Spleen (tissue), 11 donors: ENCODE measurements at regions not wholly inside any gene's neighbourhood (a gene's known extent, or its start where the extent isn't known, plus 50 kb on each side); places are given as distances from the start of the nearest gene placed in this dataset.
"Not testable (repeated sequence)": the region's sequence is repeated elsewhere in the genome, so short reads cannot be mapped to it uniquely, and the experiment has no call there.

Source experiments
- DNase-seq: peaks from one replicate; pipeline ENCODE4 v3.0.0-alpha.2; 2020
- H3K27ac ChIP-seq, 8 donors: fragments of 200-600 bp; sonication (generic) in 7 of 8; 1 replicate in 4 of 8; 2 replicates in 4 of 8; pipeline versions ENCODE4 v1.5.0 to v1.8.0; 2016 to 2021; ENCODE audit warnings: inconsistent platforms in 4 of 8, mild to moderate bottlenecking in 4 of 8, moderate library complexity in 1 of 8
- H3K27me3 ChIP-seq, 7 donors: fragments of 200-600 bp; sonication (generic) in 6 of 7; replicated peaks in 1 of 7; 1 replicate in 4 of 7; 2 replicates in 3 of 7; pipeline versions ENCODE4 v1.5.0 to v1.8.0; 2016 to 2021; ENCODE audit warnings: inconsistent platforms in 3 of 7, mild to moderate bottlenecking in 1 of 7
- H3K36me3 ChIP-seq, 6 donors: fragments of 200-600 bp; sonication (generic) in 5 of 6; 1 replicate in 4 of 6; 2 replicates in 2 of 6; pipeline versions ENCODE4 v1.5.0 to v1.8.0; 2016 to 2021; ENCODE audit warnings: inconsistent platforms in 2 of 6
- H3K4me1 ChIP-seq, 6 donors: fragments of 200-600 bp; sonication (generic) in 5 of 6; 1 replicate in 3 of 6; 2 replicates in 3 of 6; pipeline versions ENCODE4 v1.5.0 to v1.8.0; 2016 to 2021; ENCODE audit warnings: inconsistent platforms in 3 of 6
- H3K4me3 ChIP-seq, 8 donors: fragments of 200-600 bp; sonication (generic) in 7 of 8; 1 replicate in 4 of 8; 2 replicates in 4 of 8; pipeline versions ENCODE4 v1.5.0 to v1.8.0; 2016 to 2021; ENCODE audit warnings: inconsistent platforms in 4 of 8, mild to moderate bottlenecking in 4 of 8, moderate library complexity in 2 of 8
- H3K9me3 ChIP-seq, 8 donors: fragments of 200-600 bp; sonication (generic) in 7 of 8; 1 replicate in 4 of 8; 2 replicates in 4 of 8; pipeline versions ENCODE4 v1.5.0 to v1.8.0; 2016 to 2021; ENCODE audit warnings: inconsistent platforms in 4 of 8
- CTCF ChIP-seq, 11 experiments: fragments of 200-600 bp in 7 of 11; fragments of 450-650 bp in 4 of 11; sonication (generic) in 4 of 11; IDR thresholded peaks in 8 of 11; conservative IDR thresholded peaks in 3 of 11; 1 replicate in 7 of 11; 2 replicates in 4 of 11; pipeline versions ENCODE4 v1.4.0 to v1.8.0; 2016 to 2021; ENCODE audit warnings: antibody characterized with exemption in 11 of 11, inconsistent platforms in 4 of 11, mild to moderate bottlenecking in 1 of 11
- POLR2A ChIP-seq, 3 donors: fragments of 450-650 bp; IDR thresholded peaks; one replicate each; pipeline ENCODE4 v1.5.1; 2017; ENCODE audit warnings: antibody characterized with exemption in 3 of 3, mild to moderate bottlenecking in 1 of 3
- POLR2AphosphoS5 ChIP-seq, 3 donors: sonication (generic); formaldehyde crosslinking; IDR thresholded peaks; one replicate each; pipeline ENCODE4 v1.5.1; 2017; ENCODE audit warnings: antibody characterized with exemption in 3 of 3
- WGBS, 5 donors: extraction: QIAGEN DNeasy Blood & Tissue Kit in 3 of 5; methylation state at CpG; one replicate each; pipeline versions ENCODE4 v1.1.5 to v1.1.7; 2013 to 2018; 5-methylcytosine and 5-hydroxymethylcytosine counted together
- intact Hi-C: fragments of 100-400 bp; cut with DNase I; formaldehyde crosslinking; loops from one replicate; pipeline ENCODE4 v1.15.0; 2023; ENCODE audit warnings: low total_unique reads
- donor health status: healthy with polysubstance abuse.
- donor health status: DM: no; HTN: no; CAD: no; lungs with moderate emphysema.
- donor health status: DM: no; HTN: no; CAD: no.
- donor health status: Bipolar disorder and iron deficiency.
- donor health status: healthy.
- donor health status: DM: no; HTN: no; CAD: no.
- donor health status: DM: yes; HTN: yes; CAD: no.

- intact Hi-C loops: no loop called here
- Histone ChIP-seq H3K4me1 (no peaks in the 10 kb centered on the region), H3K27ac (no peak overlapping the region), H3K9me3 (peaks cover 0 to 51% (median 25%) of the 10 kb centered on the region in 8 donors), H3K4me3 (no peak overlapping the region), H3K36me3 (no peaks in the 10 kb centered on the region), H3K27me3 (no peaks in the 10 kb centered on the region)
- 92 to 96% (median 94%) methylated on average over 8 to 19 of the region's 19 CpGs for WGBS, 5 donors
- TF ChIP-seq POLR2A (IDR thresholded peaks at IDR 0.05): no peak
- no peak for TF ChIP-seq POLR2AphosphoS5 (IDR thresholded peaks at IDR 0.05)
- no peak for TF ChIP-seq CTCF (IDR thresholded peaks at IDR 0.05 in 8 of 11, conservative IDR thresholded peaks at IDR 0.05 in 3 of 11)
- peak; percentile 68 for DNase-seq
Measured at GRCh38 chr13:63737418-63737817, 2321.8 kb upstream of the PCDH20 start.

GRCh38 chr13:63731896-63732295, 2316.2 kb upstream of the PCDH20 start:
- H3K27ac ChIP-seq: no peak overlapping the region
- 58 to 84% (median 68%) methylated on average over 3 of the region's 3 CpGs for WGBS, 5 donors
- H3K4me3 ChIP-seq: no peak overlapping the region
- no peaks in the 10 kb centered on the region for H3K9me3 ChIP-seq
- no peak for TF ChIP-seq POLR2A (IDR thresholded peaks at IDR 0.05)
- no peaks in the 10 kb centered on the region for H3K4me1 ChIP-seq
- no peaks in the 10 kb centered on the region for H3K27me3 ChIP-seq
- intact Hi-C loops: no loop called here
- no peak for DNase-seq
- H3K36me3 ChIP-seq: no peaks in the 10 kb centered on the region

GRCh38 chr13:63712159-63712558, 2296.5 kb upstream of the PCDH20 start:
- WGBS, 5 donors: 50 to 100% (median 82%) methylated on average over 2 of the region's 2 CpGs
- DNase-seq, H3K27me3 ChIP-seq, H3K9me3 ChIP-seq, H3K4me1 ChIP-seq, H3K27ac ChIP-seq, H3K4me3 ChIP-seq, H3K36me3 ChIP-seq, intact Hi-C loops: not testable (repeated sequence)

- 40 to 62% (median 50%) methylated on average over 2 of the region's 2 CpGs for WGBS, 5 donors
- no peaks in the 10 kb centered on the region for H3K36me3 ChIP-seq
- no peak overlapping the region for H3K4me3 ChIP-seq
- H3K27me3 ChIP-seq: no peaks in the 10 kb centered on the region
- H3K27ac ChIP-seq: no peak overlapping the region
- no peak for DNase-seq
- no peaks in the 10 kb centered on the region for H3K4me1 ChIP-seq
- no peaks in the 10 kb centered on the region for H3K9me3 ChIP-seq
- no peak for TF ChIP-seq POLR2AphosphoS5 (IDR thresholded peaks at IDR 0.05)
- no peak for TF ChIP-seq POLR2A (IDR thresholded peaks at IDR 0.05)
- TF ChIP-seq CTCF (IDR thresholded peaks at IDR 0.05 in 8 of 11, conservative IDR thresholded peaks at IDR 0.05 in 3 of 11): no peak
- intact Hi-C loops: no loop called here
Measured at GRCh38 chr13:63706751-63707150, 2291.1 kb upstream of the PCDH20 start.

GRCh38 chr13:63704521-63704920, 2288.9 kb upstream of the PCDH20 start:
- intact Hi-C loops: no loop called here
- Histone ChIP-seq H3K4me1 (no peaks in the 10 kb centered on the region), H3K4me3 (no peak overlapping the region), H3K27ac (no peak overlapping the region), H3K36me3 (no peaks in the 10 kb centered on the region), H3K27me3 (no peaks in the 10 kb centered on the region), H3K9me3 (peaks cover 0 to 9% (median 0%) of the 10 kb centered on the region in 8 donors)
- WGBS, 5 donors: 61 to 84% (median 71%) methylated on average over 4 of the region's 4 CpGs
- DNase-seq: no peak
- TF ChIP-seq POLR2AphosphoS5 (IDR thresholded peaks at IDR 0.05) (no peak), POLR2A (IDR thresholded peaks at IDR 0.05) (no peak), CTCF (IDR thresholded peaks at IDR 0.05 in 8 of 11, conservative IDR thresholded peaks at IDR 0.05 in 3 of 11) (no peak)
